K562 (cell line): ENCODE measurements at regions not wholly inside any gene's neighbourhood (a gene's known extent, or its start where the extent isn't known, plus 50 kb on each side); places are given as distances from the start of the nearest gene placed in this dataset.

ENCODE experiments used
- ATAC-seq: fragments of 200-7000 bp; cut with Tn5 transposase; 3 replicates; pipeline ENCODE4 v1.9.1; 2020; ENCODE audit warnings: moderate library complexity
- BruUV-seq: library from RNA; stranded (reverse); fragments of 400-500 nt; replicated peaks from 2 replicates; lab custom pipeline; 2021; lab: Mats Ljungman, UMichigan
- CTCF ChIA-PET: fragments of 300-600 bp; formaldehyde crosslinking; extraction: SDS; loops from one replicate; lab custom pipeline; 2021; ENCODE audit warnings: low intra/inter-chr PET ratio; lab: Yijun Ruan, JAX
- POLR2A ChIA-PET: fragments of 300-600, 350-650 bp; sonication (Branson Sonifier 250); formaldehyde crosslinking; extraction: SDS; loops from one replicate; lab custom pipeline; 2021; ENCODE audit warnings: antibody characterized with exemption, inconsistent platforms; lab: Yijun Ruan, JAX
- DNase-seq, 4 experiments: peaks; one replicate each; pipeline versions ENCODE4 v3.0.0 to v3.0.0-alpha.2; 2011 to 2018; ENCODE audit warnings: low spot score in 3 of 4, mixed read lengths in 3 of 4; ENCODE audit errors: extremely low read depth in 1 of 4
- FAIRE-seq: peaks from 2 replicates; lab custom pipeline; 2011; peaks lifted over from hg19 to GRCh38; lab: Jason Lieb, UNC
- H2AFZ ChIP-seq: 2 replicates; pipeline ENCODE4 v1.6.0; 2011; ENCODE audit warnings: low read depth, low read length, control low read depth, inconsistent platforms
- H3K27ac ChIP-seq: fragments of 200-600 bp; 3 replicates; pipeline ENCODE4 v1.8.0; 2011; ENCODE audit warnings: low read depth, mild to moderate bottlenecking, control low read depth, inconsistent platforms, low read length, moderate library complexity, mixed read lengths; ENCODE audit errors: extremely low read depth
- H3K27me3 ChIP-seq, 2 experiments: fragments of 300-600 bp in 1 of 2; 2 replicates in 1 of 2; 3 replicates in 1 of 2; pipeline versions ENCODE4 v1.6.0 to v1.8.0; 2011; ENCODE audit warnings: inconsistent platforms in 2 of 2, low read length in 2 of 2, mild to moderate bottlenecking in 1 of 2, mixed read lengths in 1 of 2, moderate library complexity in 1 of 2; ENCODE audit not compliant: control insufficient read depth in 2 of 2, insufficient read depth in 2 of 2
- H3K36me3 ChIP-seq: fragments of 300-600 bp; 3 replicates; pipeline ENCODE4 v1.8.0; 2011; ENCODE audit warnings: mild to moderate bottlenecking, low read length, inconsistent platforms; ENCODE audit not compliant: control insufficient read depth, insufficient read depth
- H3K4me1 ChIP-seq, 2 experiments: fragments of 200-600 bp in 1 of 2; replicated peaks in 1 of 2; 2 replicates in 1 of 2; 3 replicates in 1 of 2; pipeline versions ENCODE4 v1.5.1 to v1.8.0; 2011; ENCODE audit warnings: inconsistent platforms in 2 of 2, low read length in 2 of 2, mild to moderate bottlenecking in 1 of 2, mixed read lengths in 1 of 2, moderate library complexity in 1 of 2; ENCODE audit not compliant: control insufficient read depth in 2 of 2, insufficient read depth in 2 of 2
- H3K4me2 ChIP-seq: 2 replicates; pipeline ENCODE4 v1.6.1; 2011; ENCODE audit warnings: low read length, control low read depth, inconsistent platforms, mixed read lengths; ENCODE audit not compliant: insufficient read depth
- H3K4me3 ChIP-seq: fragments of 200-600 bp; sonication (generic), shearing (Covaris generic); 2 replicates; pipeline ENCODE4 v1.5.1; 2016; ENCODE audit warnings: control low read depth, inconsistent platforms
- H3K79me2 ChIP-seq: fragments of 200-600 bp; 3 replicates; pipeline ENCODE4 v1.8.0; 2011; ENCODE audit warnings: low read length, inconsistent platforms; ENCODE audit not compliant: control insufficient read depth, insufficient read depth
- H3K9ac ChIP-seq, 2 experiments: 2 replicates each; pipeline versions ENCODE4 v1.6.0 to v1.6.1; 2011; ENCODE audit warnings: low read depth in 2 of 2, low read length in 2 of 2, control low read depth in 1 of 2, inconsistent platforms in 1 of 2, mild to moderate bottlenecking in 1 of 2, mixed read lengths in 1 of 2; ENCODE audit not compliant: insufficient read depth in 1 of 2
- H3K9me1 ChIP-seq: one replicate; pipeline ENCODE4 v1.6.0; 2011; ENCODE audit warnings: inconsistent platforms, mild to moderate bottlenecking, low read length, moderate library complexity; ENCODE audit not compliant: control insufficient read depth, insufficient read depth
- H3K9me3 ChIP-seq: replicated peaks from 2 replicates; pipeline ENCODE4 v1.5.1; 2011; ENCODE audit warnings: low read depth, low read length, inconsistent platforms; ENCODE audit not compliant: control insufficient read depth, insufficient read depth
- H4K20me1 ChIP-seq: replicated peaks from 2 replicates; pipeline ENCODE4 v1.6.1; 2011; ENCODE audit warnings: low read length, inconsistent platforms, mixed read lengths; ENCODE audit not compliant: control insufficient read depth, insufficient read depth
- ARID2 ChIP-seq: fragments of 450-650 bp; IDR thresholded peaks from 2 replicates; pipeline ENCODE4 v1.6.1; 2017; ENCODE audit warnings: antibody characterized with exemption, mild to moderate bottlenecking
- ATF2 ChIP-seq: sonication (generic); formaldehyde crosslinking; IDR thresholded peaks from 2 replicates; pipeline ENCODE4 v1.8.1; 2022; ENCODE audit warnings: missing genetic modification reagents
- CAMTA2 ChIP-seq: fragments of 250-450 bp; sonication (Bioruptor Pico); conservative IDR thresholded peaks from 2 replicates; pipeline ENCODE4 v1.5.1; 2022
- DNMT1 ChIP-seq: fragments of 450-650 bp; IDR thresholded peaks from 2 replicates; pipeline ENCODE4 v1.6.1; 2016; ENCODE audit warnings: antibody characterized with exemption, mild to moderate bottlenecking
- IFI16 ChIP-seq: fragments of 250-450 bp; sonication (Bioruptor Pico); IDR thresholded peaks from 2 replicates; pipeline ENCODE4 v2.1.2; 2022; ENCODE audit warnings: mild to moderate bottlenecking, inconsistent platforms
- KLF10 ChIP-seq: fragments of 250-450 bp; sonication (Bioruptor Pico); IDR thresholded peaks from 2 replicates; pipeline ENCODE4 v1.6.1; 2021; ENCODE audit warnings: matching md5 sums
- MEF2D ChIP-seq: conservative IDR thresholded peaks from 2 replicates; pipeline ENCODE4 v1.6.1; 2016; ENCODE audit warnings: low read depth, missing genetic modification characterization, missing compliant biosample characterization
- NFIC ChIP-seq: fragments of 450-650 bp; IDR thresholded peaks from 2 replicates; pipeline ENCODE4 v1.6.1; 2017; ENCODE audit warnings: mild to moderate bottlenecking, inconsistent platforms
- ZFX ChIP-seq: sonication (generic); formaldehyde crosslinking; IDR thresholded peaks from 2 replicates; pipeline ENCODE4 v1.8.0; 2022; ENCODE audit warnings: mild to moderate bottlenecking, missing genetic modification reagents, moderate library complexity
- WGBS: fragments of 100-300 bp; shearing (Covaris generic); methylation state at CpG from one replicate; pipeline ENCODE4 v1.1.6; 2016; ENCODE audit warnings: low coverage, mixed read lengths; ENCODE audit not compliant: insufficient coverage; ENCODE audit errors: missing lambda C conversion rate; 5-methylcytosine and 5-hydroxymethylcytosine counted together
- in situ Hi-C: fragments of 300-500 bp; cut with MboI; formaldehyde crosslinking; loops from 4 replicates; pipeline ENCODE4 v1.15.0; 2018; ENCODE audit warnings: inconsistent platforms, mixed read lengths
- intact Hi-C: fragments of 100-400 bp; cut with micrococcal nuclease; formaldehyde crosslinking; loops from 2 replicates; pipeline ENCODE4 v1.14.2; 2022

- TF ChIP-seq ATF2 (CRISPR knock-in tag) (no peak), ARID2 (no peak), NFIC (no peak), MEF2D (tag) (no peak), CAMTA2 (CRISPR knock-in tag) (no peak), KLF10 (CRISPR knock-in tag) (no peak), IFI16 (CRISPR knock-in tag) (no peak), DNMT1 (no peak), ZFX (CRISPR knock-in tag) (no peak)
- TF ChIP-seq, all 486 proteins: peak for 0
- BruUV-seq: no TSS peak
- Histone ChIP-seq H3K9ac (no peak overlapping the region), H3K4me2 (no peak overlapping the region), H3K36me3 (no peaks in the 10 kb centered on the region), H3K27me3 (no peaks in the 10 kb centered on the region), H3K9me3 (0 out of 2 replicates have a peak, but pooled peaks cover 2% of the 10 kb centered on the region), H3K4me1 (no peaks in the 10 kb centered on the region), H4K20me1 (no peaks in the 10 kb centered on the region), H3K4me3 (no peak overlapping the region), H3K79me2 (no peaks in the 10 kb centered on the region), H3K27ac (no peak overlapping the region), H2AFZ (no peak overlapping the region), H3K9me1 (no peaks in the 10 kb centered on the region)
- in situ Hi-C loops: no loop called here
- WGBS: 0% methylated on average over 1 of the region's 1 CpG
- ChIA-PET POLR2A (no interaction called here), CTCF (no interaction called here)
- DNase-seq: no peak
- no peak for ATAC-seq
- intact Hi-C loops: no loop called here
- no peak for FAIRE-seq
These were observed 481.4 kb downstream of the IPMK start for GRCh38 chr10:57786331-57786730.
